Astrocyte (in vitro differentiated cells and primary cell): ENCODE measurements at regions not wholly inside any gene's neighbourhood (a gene's known extent, or its start where the extent isn't known, plus 50 kb on each side); places are given as distances from the start of the nearest gene placed in this dataset.

ENCODE experiments used
- DNase-seq: peaks from one replicate; pipeline ENCODE4 v3.0.0-alpha.2; 2010; ENCODE audit warnings: low read depth
- FAIRE-seq: peaks from 2 replicates; lab custom pipeline; 2011; peaks lifted over from hg19 to GRCh38; lab: Jason Lieb, UNC
- H2AFZ ChIP-seq: 2 replicates; pipeline ENCODE4 v1.6.0; 2012; ENCODE audit warnings: low read depth, low read length, inconsistent platforms
- H3K27ac ChIP-seq: 2 replicates; pipeline ENCODE4 v1.5.1; 2011; ENCODE audit warnings: low read depth, low read length, inconsistent platforms
- H3K27me3 ChIP-seq: 2 replicates; pipeline ENCODE4 v1.6.0; 2011; ENCODE audit warnings: low read length, inconsistent platforms; ENCODE audit not compliant: insufficient read depth
- H3K36me3 ChIP-seq: 2 replicates; pipeline ENCODE4 v1.5.1; 2011; ENCODE audit warnings: low read length, inconsistent platforms; ENCODE audit not compliant: insufficient read depth
- H3K4me1 ChIP-seq: 2 replicates; pipeline ENCODE4 v1.5.1; 2011; ENCODE audit warnings: low read length, inconsistent platforms; ENCODE audit not compliant: insufficient read depth
- H3K4me2 ChIP-seq: 2 replicates; pipeline ENCODE4 v1.6.0; 2012; ENCODE audit warnings: low read length, inconsistent platforms
- H3K4me3 ChIP-seq: 2 replicates; pipeline ENCODE4 v1.5.1; 2011; ENCODE audit warnings: low read depth, mild to moderate bottlenecking, low read length, inconsistent platforms; ENCODE audit not compliant: insufficient read depth
- H3K79me2 ChIP-seq: 2 replicates; pipeline ENCODE4 v1.6.0; 2012; ENCODE audit warnings: mild to moderate bottlenecking, low read length, inconsistent platforms; ENCODE audit not compliant: insufficient read depth
- H3K9ac ChIP-seq: 2 replicates; pipeline ENCODE4 v1.6.0; 2012; ENCODE audit warnings: mild to moderate bottlenecking, low read length, inconsistent platforms
- H3K9me3 ChIP-seq: 2 replicates; pipeline ENCODE4 v1.5.1; 2012; ENCODE audit warnings: low read depth, mild to moderate bottlenecking, low read length, inconsistent platforms; ENCODE audit not compliant: insufficient read depth
- H4K20me1 ChIP-seq: 2 replicates; pipeline ENCODE4 v1.6.0; 2012; ENCODE audit warnings: low read length, inconsistent platforms; ENCODE audit not compliant: insufficient read depth
- H3K27ac Mint-ChIP-seq: one replicate; pipeline ENCODE4 v1.8.0; 2021; ENCODE audit warnings: mild to moderate bottlenecking, mixed read lengths; ENCODE audit not compliant: unreplicated experiment
- H3K27me3 Mint-ChIP-seq: one replicate; pipeline ENCODE4 v1.8.0; 2021; ENCODE audit warnings: low read depth, mixed read lengths; ENCODE audit not compliant: unreplicated experiment
- H3K36me3 Mint-ChIP-seq: one replicate; pipeline ENCODE4 v1.8.0; 2021; ENCODE audit warnings: low read depth, mixed read lengths; ENCODE audit not compliant: unreplicated experiment
- H3K4me1 Mint-ChIP-seq: one replicate; pipeline ENCODE4 v1.8.0; 2021; ENCODE audit warnings: low read depth, mixed read lengths; ENCODE audit not compliant: unreplicated experiment
- H3K4me3 Mint-ChIP-seq: one replicate; pipeline ENCODE4 v1.8.0; 2021; ENCODE audit warnings: mild to moderate bottlenecking, moderate library complexity, mixed read lengths; ENCODE audit not compliant: unreplicated experiment
- H3K9me3 Mint-ChIP-seq: one replicate; pipeline ENCODE4 v1.8.0; 2021; ENCODE audit warnings: mild to moderate bottlenecking, mixed read lengths; ENCODE audit not compliant: unreplicated experiment
- CTCF ChIP-seq: IDR thresholded peaks from 2 replicates; pipeline ENCODE4 v1.5.1; 2011; ENCODE audit warnings: low read depth, mild to moderate bottlenecking, inconsistent platforms, low read length, moderate library complexity; ENCODE audit not compliant: insufficient read depth
- EZH2 ChIP-seq: IDR thresholded peaks from 2 replicates; pipeline ENCODE4 v1.6.1; 2012; ENCODE audit warnings: mild to moderate bottlenecking, low read length, inconsistent platforms; ENCODE audit not compliant: insufficient read depth

DNA sequence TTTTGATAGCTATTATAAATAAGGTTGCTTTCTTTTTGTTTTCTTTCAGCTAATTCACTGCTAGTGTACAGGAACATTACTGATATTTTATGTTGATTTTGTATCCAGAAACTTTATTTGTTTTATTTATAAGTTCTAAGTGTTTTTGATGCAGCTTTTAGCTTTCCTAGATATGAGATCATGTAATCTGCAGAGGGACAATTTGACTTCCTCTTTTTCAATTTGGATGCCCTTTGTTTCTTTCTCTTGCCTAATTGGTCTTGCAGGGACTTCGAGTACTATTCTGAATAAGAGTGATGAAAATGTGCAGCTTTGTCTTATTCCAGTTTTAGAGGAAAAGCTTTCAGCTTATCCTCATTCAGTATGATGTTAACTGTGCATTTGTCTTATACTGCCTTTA, 643.4 kb upstream of the CDH2 start:
- H3K27me3 Mint-ChIP-seq: no peaks in the 10 kb centered on the region
- no peaks in the 10 kb centered on the region for H3K4me1 Mint-ChIP-seq
- H3K27ac Mint-ChIP-seq: no peak overlapping the region
- Histone ChIP-seq H4K20me1 (no peaks in the 10 kb centered on the region), H3K4me1 (no peaks in the 10 kb centered on the region), H3K9ac (no peak overlapping the region), H3K4me3 (no peak overlapping the region), H2AFZ (no peak overlapping the region), H3K79me2 (no peaks in the 10 kb centered on the region), H3K36me3 (no peaks in the 10 kb centered on the region), H3K9me3 (no peaks in the 10 kb centered on the region), H3K4me2 (no peak overlapping the region), H3K27me3 (no peaks in the 10 kb centered on the region), H3K27ac (no peak overlapping the region)
- no peak overlapping the region for H3K4me3 Mint-ChIP-seq
- no peak for DNase-seq
- H3K36me3 Mint-ChIP-seq: no peaks in the 10 kb centered on the region
- FAIRE-seq: no peak
- TF ChIP-seq CTCF: no peak
- TF ChIP-seq EZH2: no peak
- H3K9me3 Mint-ChIP-seq: peaks cover 7% of the 10 kb centered on the region

DNA sequence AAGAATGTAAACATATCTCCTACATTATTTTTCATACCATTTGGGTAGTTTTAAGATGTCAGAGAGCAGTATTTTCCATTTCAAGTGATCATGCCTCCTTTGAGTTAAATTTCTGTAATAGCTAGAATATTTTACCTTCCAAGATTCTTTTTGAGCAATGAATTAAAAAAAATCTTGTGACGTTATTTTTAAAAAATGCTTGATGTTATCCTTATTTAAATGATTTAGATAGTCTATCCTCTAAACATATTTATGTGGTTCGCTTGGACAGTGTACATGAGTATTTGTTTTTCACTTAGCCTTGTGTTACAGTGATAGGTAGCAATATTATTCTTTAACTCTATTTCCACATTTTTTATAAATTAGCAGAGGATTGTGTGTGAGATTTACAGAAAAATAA, 639.2 kb upstream of the CDH2 start:
- Histone ChIP-seq H3K79me2 (no peaks in the 10 kb centered on the region), H3K9me3 (no peaks in the 10 kb centered on the region), H4K20me1 (no peaks in the 10 kb centered on the region), H3K9ac (no peak overlapping the region), H3K4me2 (no peak overlapping the region), H3K4me1 (no peaks in the 10 kb centered on the region), H2AFZ (no peak overlapping the region), H3K4me3 (no peak overlapping the region), H3K27me3 (no peaks in the 10 kb centered on the region), H3K27ac (no peak overlapping the region), H3K36me3 (no peaks in the 10 kb centered on the region)
- H3K27me3 Mint-ChIP-seq: no peaks in the 10 kb centered on the region
- no peak for FAIRE-seq
- no peaks in the 10 kb centered on the region for H3K9me3 Mint-ChIP-seq
- H3K36me3 Mint-ChIP-seq: no peaks in the 10 kb centered on the region
- DNase-seq: no peak
- H3K4me3 Mint-ChIP-seq: no peak overlapping the region
- H3K27ac Mint-ChIP-seq: no peak overlapping the region
- no peaks in the 10 kb centered on the region for H3K4me1 Mint-ChIP-seq
- no peak for TF ChIP-seq CTCF

DNA sequence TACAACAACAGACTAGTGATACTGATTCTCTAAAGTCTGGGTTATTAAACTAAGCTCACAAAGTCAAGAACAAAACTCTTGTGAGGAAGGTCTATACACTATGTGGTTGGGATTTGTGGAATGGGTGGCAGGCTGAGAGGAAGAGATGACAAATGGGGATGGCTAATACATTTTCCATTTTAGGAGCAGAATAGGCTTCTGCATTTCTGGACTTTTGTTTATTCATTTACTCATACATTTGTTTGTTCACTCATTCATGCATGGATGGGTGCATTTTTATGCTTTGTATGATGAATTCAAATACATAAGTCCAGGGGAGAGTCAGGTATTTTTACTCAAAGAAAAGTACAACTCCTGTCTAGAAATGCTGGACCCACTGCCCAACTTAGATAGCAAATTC, 637.4 kb upstream of the CDH2 start:
- no peak overlapping the region for H3K27ac ChIP-seq
- H3K27ac Mint-ChIP-seq: no peak overlapping the region
- H3K9ac ChIP-seq: no peak overlapping the region
- H3K36me3 Mint-ChIP-seq: no peaks in the 10 kb centered on the region
- H3K9me3 ChIP-seq: no peaks in the 10 kb centered on the region
- no peaks in the 10 kb centered on the region for H3K9me3 Mint-ChIP-seq
- no peaks in the 10 kb centered on the region for H3K36me3 ChIP-seq
- no peak overlapping the region for H3K4me3 Mint-ChIP-seq
- no peak overlapping the region for H2AFZ ChIP-seq
- TF ChIP-seq CTCF: no peak
- no peak for TF ChIP-seq EZH2
- H3K27me3 ChIP-seq: no peaks in the 10 kb centered on the region
- FAIRE-seq (no peak), DNase-seq (no peak)
- no peak overlapping the region for H3K4me2 ChIP-seq
- no peaks in the 10 kb centered on the region for H3K79me2 ChIP-seq
- H3K4me1 Mint-ChIP-seq: no peaks in the 10 kb centered on the region
- no peaks in the 10 kb centered on the region for H3K27me3 Mint-ChIP-seq
- no peaks in the 10 kb centered on the region for H3K4me1 ChIP-seq
- no peaks in the 10 kb centered on the region for H4K20me1 ChIP-seq
- H3K4me3 ChIP-seq: no peak overlapping the region
